GM12874 (cell line): ENCODE measurements at regions not wholly inside any gene's neighbourhood (a gene's known extent, or its start where the extent isn't known, plus 50 kb on each side); places are given as distances from the start of the nearest gene placed in this dataset.

Experiments
- CTCF ChIP-seq: IDR thresholded peaks from 2 replicates; pipeline ENCODE4 v1.5.1; 2011; ENCODE audit warnings: low read depth, mild to moderate bottlenecking, control low read depth, low read length, moderate library complexity; ENCODE audit not compliant: insufficient read depth

DNA sequence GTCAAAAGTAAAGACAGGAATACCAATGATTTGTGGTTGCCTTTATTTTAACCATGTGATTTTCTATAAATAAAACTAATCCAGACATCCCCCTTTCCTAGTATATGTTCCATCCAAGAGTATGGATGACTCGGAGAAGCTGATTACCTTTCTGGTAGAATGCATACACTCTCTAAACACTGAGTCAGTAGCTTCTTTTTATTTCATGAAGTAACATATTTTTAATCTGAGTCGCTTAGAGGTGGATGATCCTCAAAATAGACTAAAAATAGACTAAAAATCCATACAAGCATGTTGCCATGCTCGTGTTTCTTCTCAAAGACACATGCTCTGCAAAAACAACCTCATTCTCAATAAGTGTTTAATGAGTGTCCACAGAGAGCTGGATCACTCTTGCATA is 263.7 kb downstream of the COL12A1 start:
- TF ChIP-seq CTCF: no peak

DNA sequence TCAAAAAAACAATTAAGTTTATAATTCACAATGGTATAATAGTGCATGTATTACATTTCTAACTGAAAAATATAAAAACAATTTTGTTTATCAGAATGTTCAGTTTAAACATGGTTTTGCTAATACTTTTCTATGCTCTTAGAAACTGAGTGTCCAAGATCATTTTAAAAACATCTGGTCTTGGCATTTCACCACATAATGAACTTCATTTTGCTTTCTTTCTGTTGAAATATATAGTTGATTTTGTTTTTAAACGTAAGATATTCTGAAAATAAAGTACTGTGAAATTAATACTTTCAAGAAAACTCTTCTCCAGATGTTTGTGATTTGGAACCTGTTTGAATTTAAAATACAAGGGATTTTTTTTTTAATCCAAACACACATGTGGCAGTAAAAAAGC is 264.4 kb downstream of the COL12A1 start:
- TF ChIP-seq CTCF: no peak

- TF ChIP-seq CTCF: no peak
These were observed 265.9 kb downstream of the COL12A1 start for GRCh38 chr6:74939721-74940620.

DNA sequence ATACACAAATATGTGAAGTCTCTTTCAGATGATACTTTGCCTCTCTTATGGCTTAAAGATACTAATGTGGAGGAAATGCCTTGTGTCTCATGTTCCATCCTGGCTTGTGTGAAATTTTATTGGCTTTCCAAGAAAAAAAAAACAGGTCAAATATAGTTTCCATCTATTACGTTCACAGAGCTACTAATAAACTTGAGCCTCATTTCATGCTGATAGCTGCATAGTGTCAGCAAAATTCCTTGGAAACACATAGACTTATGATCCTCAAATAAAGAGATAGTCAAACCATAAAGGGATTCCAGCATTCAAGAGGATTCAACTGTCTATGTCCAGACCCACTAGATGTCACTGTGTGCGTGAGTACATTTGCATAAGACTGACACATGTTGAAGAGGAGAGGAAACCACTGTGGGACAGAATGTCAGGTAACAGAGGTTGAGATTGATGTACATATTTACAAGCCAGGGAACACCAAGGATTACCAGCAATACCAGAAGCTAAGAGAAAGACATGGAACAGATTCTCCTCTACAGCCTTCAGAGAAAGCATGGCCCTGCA is 266.6 kb downstream of the COL12A1 start:
- no peak for TF ChIP-seq CTCF

- TF ChIP-seq CTCF: no peak
These were observed 267.9 kb downstream of the COL12A1 start for GRCh38 chr6:74937936-74938335.

- TF ChIP-seq CTCF: no peak
These were observed 269.0 kb downstream of the COL12A1 start for GRCh38 chr6:74936886-74937285.

DNA sequence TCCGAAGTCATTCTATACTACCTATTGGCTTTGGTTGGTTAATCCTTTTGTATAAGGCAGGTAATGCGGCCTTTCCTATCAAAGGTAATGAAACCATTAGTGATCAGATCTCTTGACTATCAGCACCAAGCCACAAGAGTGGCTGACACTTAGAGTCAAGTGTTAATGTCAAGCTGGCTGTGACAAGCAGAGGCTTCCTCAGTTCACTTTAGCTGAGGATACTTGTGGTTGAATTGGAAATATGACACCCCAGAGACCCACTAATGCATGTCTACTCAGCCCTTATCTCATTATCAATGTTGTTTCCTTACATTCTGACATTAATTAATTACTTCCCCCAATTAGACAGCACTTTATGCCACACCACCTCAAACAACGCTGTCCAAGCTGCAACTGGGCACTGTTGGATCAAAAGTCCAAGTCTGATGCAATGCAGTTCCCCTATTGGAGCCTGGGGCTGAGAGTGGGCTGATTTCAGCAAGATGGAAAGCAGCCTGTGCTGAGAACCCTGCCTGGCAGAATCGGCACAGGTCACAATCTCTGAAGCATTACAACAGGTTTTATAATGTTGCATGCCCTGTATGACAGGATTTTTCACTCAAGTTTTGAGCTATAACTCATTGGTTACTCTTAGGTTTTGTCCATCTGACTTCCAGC is 273.5 kb downstream of the COL12A1 start:
- no peak for TF ChIP-seq CTCF
